ENCODE measurements at regions not wholly inside any gene's neighbourhood (a gene's known extent, or its start where the extent isn't known, plus 50 kb on each side); places are given as distances from the start of the nearest gene placed in this dataset.

DNA sequence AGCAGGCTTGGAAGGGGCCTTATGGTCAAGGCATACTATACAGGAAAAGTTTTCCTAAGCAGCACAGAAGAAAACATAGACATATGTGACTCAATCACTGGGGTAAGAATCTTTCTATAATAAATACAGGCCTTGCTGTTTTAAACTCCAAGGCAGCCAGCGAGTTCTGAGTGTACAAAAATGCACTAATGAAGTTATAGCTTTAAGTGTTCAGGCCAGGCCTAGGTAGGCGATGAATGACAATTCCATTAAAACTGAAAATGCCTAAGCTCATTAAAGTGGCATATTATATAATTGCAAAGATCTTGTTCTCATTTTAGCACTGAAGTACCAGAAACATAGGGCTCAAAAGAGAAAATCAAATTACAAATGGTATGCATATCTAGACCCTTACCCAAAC is 716.4 kb upstream of the HS3ST1 start:
- H3K36me3 Mint-ChIP-seq, result peaks cover 8% of the 10 kb centered on the region
- TF ChIP-seq, protein P1, sequence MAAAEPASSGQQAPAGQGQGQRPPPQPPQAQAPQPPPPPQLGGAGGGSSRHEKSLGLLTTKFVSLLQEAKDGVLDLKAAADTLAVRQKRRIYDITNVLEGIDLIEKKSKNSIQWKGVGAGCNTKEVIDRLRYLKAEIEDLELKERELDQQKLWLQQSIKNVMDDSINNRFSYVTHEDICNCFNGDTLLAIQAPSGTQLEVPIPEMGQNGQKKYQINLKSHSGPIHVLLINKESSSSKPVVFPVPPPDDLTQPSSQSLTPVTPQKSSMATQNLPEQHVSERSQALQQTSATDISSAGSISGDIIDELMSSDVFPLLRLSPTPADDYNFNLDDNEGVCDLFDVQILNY (CRISPR knock-in tag; IDR thresholded peaks at IDR 0.05), result no peak
- TF ChIP-seq OVOL2 (CRISPR knock-in tag; IDR thresholded peaks at IDR 0.05; ENCODE audit: borderline replicate concordance), result no peak
- TF ChIP-seq, protein P2, sequence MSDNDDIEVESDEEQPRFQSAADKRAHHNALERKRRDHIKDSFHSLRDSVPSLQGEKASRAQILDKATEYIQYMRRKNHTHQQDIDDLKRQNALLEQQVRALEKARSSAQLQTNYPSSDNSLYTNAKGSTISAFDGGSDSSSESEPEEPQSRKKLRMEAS (CRISPR knock-in tag; IDR thresholded peaks at IDR 0.05), result no peak
- TF ChIP-seq TEAD1 (CRISPR knock-in tag; IDR thresholded peaks at IDR 0.05), result no peak
- TF ChIP-seq GABPB1 (CRISPR knock-in tag; IDR thresholded peaks at IDR 0.05), result no peak
- TF ChIP-seq, protein P3, sequence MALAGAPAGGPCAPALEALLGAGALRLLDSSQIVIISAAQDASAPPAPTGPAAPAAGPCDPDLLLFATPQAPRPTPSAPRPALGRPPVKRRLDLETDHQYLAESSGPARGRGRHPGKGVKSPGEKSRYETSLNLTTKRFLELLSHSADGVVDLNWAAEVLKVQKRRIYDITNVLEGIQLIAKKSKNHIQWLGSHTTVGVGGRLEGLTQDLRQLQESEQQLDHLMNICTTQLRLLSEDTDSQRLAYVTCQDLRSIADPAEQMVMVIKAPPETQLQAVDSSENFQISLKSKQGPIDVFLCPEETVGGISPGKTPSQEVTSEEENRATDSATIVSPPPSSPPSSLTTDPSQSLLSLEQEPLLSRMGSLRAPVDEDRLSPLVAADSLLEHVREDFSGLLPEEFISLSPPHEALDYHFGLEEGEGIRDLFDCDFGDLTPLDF (CRISPR knock-in tag; IDR thresholded peaks at IDR 0.05), result no peak
- CTCF ChIA-PET, result no interaction called here
- no peak overlapping the region for H3K27ac Mint-ChIP-seq
- H3K4me3 Mint-ChIP-seq, result no peak overlapping the region
- peaks cover 33% of the 10 kb centered on the region for H3K9me3 Mint-ChIP-seq
- DNase-seq (ENCODE audit: low spot score) (no peak), ATAC-seq (no peak)
- peaks cover 5% of the 10 kb centered on the region for H3K4me1 Mint-ChIP-seq
- POLR2A ChIA-PET, result no interaction called here
- no peaks in the 10 kb centered on the region for H3K27me3 Mint-ChIP-seq (ENCODE audit: low read depth)

DNA sequence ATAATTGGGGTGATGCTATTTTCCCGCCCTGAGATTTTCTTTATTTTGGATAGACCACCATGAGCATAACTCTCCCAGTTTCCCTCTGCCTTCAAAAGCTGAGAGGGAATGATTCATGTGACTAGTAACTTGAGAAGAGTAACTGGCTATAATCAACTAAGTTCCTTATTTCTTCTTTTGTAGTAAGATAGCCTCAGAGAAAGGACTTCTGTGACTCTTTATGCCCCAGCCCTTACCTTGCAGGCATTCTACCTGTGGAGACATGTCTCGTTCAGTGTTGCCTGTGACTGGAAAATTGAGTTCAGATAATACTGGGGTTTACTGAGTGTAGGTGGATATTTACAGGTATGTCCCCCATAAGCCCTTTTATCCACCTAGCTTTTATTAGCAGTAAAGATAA is 715.4 kb upstream of the HS3ST1 start:
- Mint-ChIP-seq H3K9me3 (peaks cover 34% of the 10 kb centered on the region), H3K36me3 (peaks cover 8% of the 10 kb centered on the region), H3K4me3 (no peak overlapping the region), H3K27ac (no peak overlapping the region), H3K27me3 (ENCODE audit: low read depth) (no peaks in the 10 kb centered on the region), H3K4me1 (peaks cover 5% of the 10 kb centered on the region)
- DNase-seq (ENCODE audit: low spot score) (no peak), ATAC-seq (no peak)
- POLR2A ChIA-PET, result no interaction called here
- CTCF ChIA-PET, result no interaction called here
- TF ChIP-seq, protein P4, sequence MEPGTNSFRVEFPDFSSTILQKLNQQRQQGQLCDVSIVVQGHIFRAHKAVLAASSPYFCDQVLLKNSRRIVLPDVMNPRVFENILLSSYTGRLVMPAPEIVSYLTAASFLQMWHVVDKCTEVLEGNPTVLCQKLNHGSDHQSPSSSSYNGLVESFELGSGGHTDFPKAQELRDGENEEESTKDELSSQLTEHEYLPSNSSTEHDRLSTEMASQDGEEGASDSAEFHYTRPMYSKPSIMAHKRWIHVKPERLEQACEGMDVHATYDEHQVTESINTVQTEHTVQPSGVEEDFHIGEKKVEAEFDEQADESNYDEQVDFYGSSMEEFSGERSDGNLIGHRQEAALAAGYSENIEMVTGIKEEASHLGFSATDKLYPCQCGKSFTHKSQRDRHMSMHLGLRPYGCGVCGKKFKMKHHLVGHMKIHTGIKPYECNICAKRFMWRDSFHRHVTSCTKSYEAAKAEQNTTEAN (CRISPR knock-in tag; IDR thresholded peaks at IDR 0.05), result no peak
- TF ChIP-seq MXD4 (CRISPR knock-in tag; IDR thresholded peaks at IDR 0.05; ENCODE audit: borderline replicate concordance), result no peak
- TF ChIP-seq, protein P5, sequence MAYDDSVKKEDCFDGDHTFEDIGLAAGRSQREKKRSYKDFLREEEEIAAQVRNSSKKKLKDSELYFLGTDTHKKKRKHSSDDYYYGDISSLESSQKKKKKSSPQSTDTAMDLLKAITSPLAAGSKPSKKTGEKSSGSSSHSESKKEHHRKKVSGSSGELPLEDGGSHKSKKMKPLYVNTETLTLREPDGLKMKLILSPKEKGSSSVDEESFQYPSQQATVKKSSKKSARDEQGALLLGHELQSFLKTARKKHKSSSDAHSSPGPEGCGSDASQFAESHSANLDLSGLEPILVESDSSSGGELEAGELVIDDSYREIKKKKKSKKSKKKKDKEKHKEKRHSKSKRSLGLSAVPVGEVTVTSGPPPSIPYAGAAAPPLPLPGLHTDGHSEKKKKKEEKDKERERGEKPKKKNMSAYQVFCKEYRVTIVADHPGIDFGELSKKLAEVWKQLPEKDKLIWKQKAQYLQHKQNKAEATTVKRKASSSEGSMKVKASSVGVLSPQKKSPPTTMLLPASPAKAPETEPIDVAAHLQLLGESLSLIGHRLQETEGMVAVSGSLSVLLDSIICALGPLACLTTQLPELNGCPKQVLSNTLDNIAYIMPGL (CRISPR knock-in tag; IDR thresholded peaks at IDR 0.05), result no peak
- TF ChIP-seq ATF1 (CRISPR knock-in tag; IDR thresholded peaks at IDR 0.05), result no peak
- TF ChIP-seq, protein P6, sequence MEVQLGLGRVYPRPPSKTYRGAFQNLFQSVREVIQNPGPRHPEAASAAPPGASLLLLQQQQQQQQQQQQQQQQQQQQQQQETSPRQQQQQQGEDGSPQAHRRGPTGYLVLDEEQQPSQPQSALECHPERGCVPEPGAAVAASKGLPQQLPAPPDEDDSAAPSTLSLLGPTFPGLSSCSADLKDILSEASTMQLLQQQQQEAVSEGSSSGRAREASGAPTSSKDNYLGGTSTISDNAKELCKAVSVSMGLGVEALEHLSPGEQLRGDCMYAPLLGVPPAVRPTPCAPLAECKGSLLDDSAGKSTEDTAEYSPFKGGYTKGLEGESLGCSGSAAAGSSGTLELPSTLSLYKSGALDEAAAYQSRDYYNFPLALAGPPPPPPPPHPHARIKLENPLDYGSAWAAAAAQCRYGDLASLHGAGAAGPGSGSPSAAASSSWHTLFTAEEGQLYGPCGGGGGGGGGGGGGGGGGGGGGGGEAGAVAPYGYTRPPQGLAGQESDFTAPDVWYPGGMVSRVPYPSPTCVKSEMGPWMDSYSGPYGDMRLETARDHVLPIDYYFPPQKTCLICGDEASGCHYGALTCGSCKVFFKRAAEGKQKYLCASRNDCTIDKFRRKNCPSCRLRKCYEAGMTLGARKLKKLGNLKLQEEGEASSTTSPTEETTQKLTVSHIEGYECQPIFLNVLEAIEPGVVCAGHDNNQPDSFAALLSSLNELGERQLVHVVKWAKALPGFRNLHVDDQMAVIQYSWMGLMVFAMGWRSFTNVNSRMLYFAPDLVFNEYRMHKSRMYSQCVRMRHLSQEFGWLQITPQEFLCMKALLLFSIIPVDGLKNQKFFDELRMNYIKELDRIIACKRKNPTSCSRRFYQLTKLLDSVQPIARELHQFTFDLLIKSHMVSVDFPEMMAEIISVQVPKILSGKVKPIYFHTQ (CRISPR knock-in tag; IDR thresholded peaks at IDR 0.05), result no peak
- TF ChIP-seq TP53 (CRISPR knock-in tag; IDR thresholded peaks at IDR 0.05), result no peak
- TF ChIP-seq ESRRA (CRISPR knock-in tag; IDR thresholded peaks at IDR 0.05; ENCODE audit: borderline replicate concordance), result no peak

DNA sequence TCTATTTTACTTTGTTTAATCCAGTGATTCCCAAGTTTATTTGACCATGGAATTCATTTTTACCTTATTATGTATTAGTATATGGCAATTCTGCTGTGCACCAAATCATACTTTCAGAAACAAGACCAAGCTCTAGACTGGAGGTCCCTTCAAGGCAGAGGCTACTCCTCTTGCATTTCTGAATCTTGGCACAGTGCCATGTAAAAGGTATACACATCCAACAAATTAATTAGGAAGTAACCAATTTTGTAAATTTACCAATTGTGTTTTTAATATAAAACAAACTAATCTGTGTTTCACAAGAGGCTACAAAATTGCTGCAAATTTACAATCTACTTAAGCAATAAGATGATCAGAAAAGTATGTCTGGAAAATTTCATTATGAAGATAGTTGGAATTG is 712.2 kb upstream of the HS3ST1 start:
- DNase-seq (ENCODE audit: low spot score) (no peak), ATAC-seq (no peak)
- peaks cover 1% of the 10 kb centered on the region; the same call in 1 of the 2 replicates for H3K36me3 Mint-ChIP-seq
- peaks cover 17% of the 10 kb centered on the region for H3K9me3 Mint-ChIP-seq
- ChIA-PET CTCF (no interaction called here), POLR2A (no interaction called here)
- no peak overlapping the region for H3K4me3 Mint-ChIP-seq
- 0 out of 2 replicates have a peak, but pooled peaks cover 3% of the 10 kb centered on the region for H3K4me1 Mint-ChIP-seq
- H3K27ac Mint-ChIP-seq, result no peak overlapping the region
- H3K27me3 Mint-ChIP-seq (ENCODE audit: low read depth), result no peaks in the 10 kb centered on the region
- TF ChIP-seq NR2C2 (CRISPR knock-in tag; IDR thresholded peaks at IDR 0.05), result no peak
- no peak for TF ChIP-seq TEAD1 (CRISPR knock-in tag; IDR thresholded peaks at IDR 0.05)
- no peak for TF ChIP-seq GTF2I (CRISPR knock-in tag; conservative IDR thresholded peaks at IDR 0.05)
- no peak for TF ChIP-seq ZNF138 (CRISPR knock-in tag; conservative IDR thresholded peaks at IDR 0.05)
- TF ChIP-seq RELA (CRISPR knock-in tag; IDR thresholded peaks at IDR 0.05; ENCODE audit: borderline replicate concordance), result no peak
- TF ChIP-seq ELF4 (CRISPR knock-in tag; IDR thresholded peaks at IDR 0.05; ENCODE audit: low read depth), result no peak
- TF ChIP-seq, protein P4 (CRISPR knock-in tag; IDR thresholded peaks at IDR 0.05), result no peak
- no peak for TF ChIP-seq ZNF416 (CRISPR knock-in tag; IDR thresholded peaks at IDR 0.05)
- TF ChIP-seq MXD4 (CRISPR knock-in tag; IDR thresholded peaks at IDR 0.05; ENCODE audit: borderline replicate concordance), result no peak
